ENCODE measurements at regions not wholly inside any gene's neighbourhood (a gene's known extent, or its start where the extent isn't known, plus 50 kb on each side); places are given as distances from the start of the nearest gene placed in this dataset.

GRCh38 chr6:14639983-14640599 lies 522.5 kb downstream of the CD83 start:
- TF ChIP-seq ZNF133 (tag by site-specific recombination; IDR thresholded peaks at IDR 0.05) (no peak), ZNF792 (tag by site-specific recombination; IDR thresholded peaks at IDR 0.05) (no peak), KLF16 (tag by site-specific recombination; IDR thresholded peaks at IDR 0.05) (no peak), ZNF112 (tag by site-specific recombination; IDR thresholded peaks at IDR 0.05) (no peak), REST (tag by site-specific recombination; IDR thresholded peaks at IDR 0.05) (no peak), ZNF660 (tag by site-specific recombination; IDR thresholded peaks at IDR 0.05) (no peak)
- TF ChIP-seq, protein P1, sequence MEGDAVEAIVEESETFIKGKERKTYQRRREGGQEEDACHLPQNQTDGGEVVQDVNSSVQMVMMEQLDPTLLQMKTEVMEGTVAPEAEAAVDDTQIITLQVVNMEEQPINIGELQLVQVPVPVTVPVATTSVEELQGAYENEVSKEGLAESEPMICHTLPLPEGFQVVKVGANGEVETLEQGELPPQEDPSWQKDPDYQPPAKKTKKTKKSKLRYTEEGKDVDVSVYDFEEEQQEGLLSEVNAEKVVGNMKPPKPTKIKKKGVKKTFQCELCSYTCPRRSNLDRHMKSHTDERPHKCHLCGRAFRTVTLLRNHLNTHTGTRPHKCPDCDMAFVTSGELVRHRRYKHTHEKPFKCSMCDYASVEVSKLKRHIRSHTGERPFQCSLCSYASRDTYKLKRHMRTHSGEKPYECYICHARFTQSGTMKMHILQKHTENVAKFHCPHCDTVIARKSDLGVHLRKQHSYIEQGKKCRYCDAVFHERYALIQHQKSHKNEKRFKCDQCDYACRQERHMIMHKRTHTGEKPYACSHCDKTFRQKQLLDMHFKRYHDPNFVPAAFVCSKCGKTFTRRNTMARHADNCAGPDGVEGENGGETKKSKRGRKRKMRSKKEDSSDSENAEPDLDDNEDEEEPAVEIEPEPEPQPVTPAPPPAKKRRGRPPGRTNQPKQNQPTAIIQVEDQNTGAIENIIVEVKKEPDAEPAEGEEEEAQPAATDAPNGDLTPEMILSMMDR (tag by site-specific recombination; IDR thresholded peaks at IDR 0.05), result no peak
